H9 (cell line): ENCODE measurements at regions not wholly inside any gene's neighbourhood (a gene's known extent, or its start where the extent isn't known, plus 50 kb on each side); places are given as distances from the start of the nearest gene placed in this dataset.
A peak's percentile ranks its signal among the peaks of the same experiment; 100 is the strongest.

Source experiments
- DNase-seq: peaks from one replicate; pipeline ENCODE4 v3.0.0-alpha.2; 2017
- H2AFZ ChIP-seq: one replicate; pipeline ENCODE4 v1.6.1; 2013; ENCODE audit warnings: mild to moderate bottlenecking, low read length, control low read depth, moderate library complexity
- H2AK5ac ChIP-seq: 2 replicates; pipeline ENCODE4 v1.6.1; 2013; ENCODE audit warnings: low read length, control low read depth, mixed read lengths; ENCODE audit not compliant: insufficient read length
- H2BK120ac ChIP-seq: one replicate; pipeline ENCODE4 v1.6.1; 2013; ENCODE audit warnings: low read depth, mild to moderate bottlenecking, low read length, control low read depth, inconsistent platforms; ENCODE audit not compliant: poor library complexity, severe bottlenecking
- H2BK12ac ChIP-seq: 2 replicates; pipeline ENCODE4 v1.6.1; 2013; ENCODE audit warnings: low read length, control low read depth, mixed read lengths, low read depth; ENCODE audit not compliant: insufficient read length
- H2BK15ac ChIP-seq: 2 replicates; pipeline ENCODE4 v1.6.1; 2013; ENCODE audit warnings: low read depth, low read length, control low read depth
- H2BK20ac ChIP-seq: one replicate; pipeline ENCODE4 v1.6.1; 2013; ENCODE audit warnings: low read depth, mild to moderate bottlenecking, low read length, control low read depth, inconsistent platforms; ENCODE audit not compliant: poor library complexity, severe bottlenecking
- H2BK5ac ChIP-seq: 2 replicates; pipeline ENCODE4 v1.6.1; 2013; ENCODE audit warnings: low read length, control low read depth, mixed read lengths; ENCODE audit not compliant: insufficient read length
- H3K14ac ChIP-seq: 2 replicates; pipeline ENCODE4 v1.6.1; 2013; ENCODE audit warnings: low read length, control low read depth; ENCODE audit not compliant: insufficient read depth
- H3K18ac ChIP-seq: 2 replicates; pipeline ENCODE4 v1.6.1; 2013; ENCODE audit warnings: low read depth, mild to moderate bottlenecking, mixed read lengths, low read length, control low read depth; ENCODE audit not compliant: insufficient read length
- H3K23ac ChIP-seq: 2 replicates; pipeline ENCODE4 v1.6.1; 2013; ENCODE audit warnings: low read length, control low read depth, mixed read lengths, low read depth; ENCODE audit not compliant: insufficient read length
- H3K23me2 ChIP-seq: 2 replicates; pipeline ENCODE4 v1.6.1; 2013; ENCODE audit warnings: low read depth, mild to moderate bottlenecking, mixed read lengths, low read length, control low read depth; ENCODE audit not compliant: insufficient read length, poor library complexity, severe bottlenecking
- H3K27ac ChIP-seq: 2 replicates; pipeline ENCODE4 v1.5.1; 2013; ENCODE audit warnings: low read length, control low read depth, mixed read lengths, low read depth; ENCODE audit not compliant: insufficient read length
- H3K27me3 ChIP-seq: 2 replicates; pipeline ENCODE4 v1.6.1; 2013; ENCODE audit warnings: low read length, control low read depth, inconsistent platforms; ENCODE audit not compliant: insufficient read depth
- H3K4ac ChIP-seq: 2 replicates; pipeline ENCODE4 v1.6.1; 2013; ENCODE audit warnings: low read depth, mild to moderate bottlenecking, control low read depth, inconsistent platforms, low read length, moderate library complexity
- H3K4me1 ChIP-seq: 2 replicates; pipeline ENCODE4 v1.6.1; 2013; ENCODE audit warnings: low read length, control low read depth, inconsistent platforms; ENCODE audit not compliant: insufficient read depth
- H3K4me2 ChIP-seq: 2 replicates; pipeline ENCODE4 v1.6.1; 2013; ENCODE audit warnings: low read length, control low read depth, mixed read lengths; ENCODE audit not compliant: insufficient read length, insufficient read depth
- H3K56ac ChIP-seq: 2 replicates; pipeline ENCODE4 v1.6.1; 2013; ENCODE audit warnings: low read depth, mild to moderate bottlenecking, mixed read lengths, low read length, control low read depth; ENCODE audit not compliant: insufficient read length
- H3K79me1 ChIP-seq: 2 replicates; pipeline ENCODE4 v1.6.1; 2013; ENCODE audit warnings: low read depth, mild to moderate bottlenecking, moderate library complexity, low read length, control low read depth, inconsistent platforms; ENCODE audit not compliant: insufficient read depth, poor library complexity, severe bottlenecking
- H3K79me2 ChIP-seq: 2 replicates; pipeline ENCODE4 v1.6.1; 2013; ENCODE audit warnings: low read length, control low read depth, inconsistent platforms; ENCODE audit not compliant: insufficient read depth
- H3K9ac ChIP-seq: 2 replicates; pipeline ENCODE4 v1.6.1; 2013; ENCODE audit warnings: low read length, control low read depth, mixed read lengths; ENCODE audit not compliant: insufficient read length; ENCODE audit errors: extremely low read depth
- H3K9me3 ChIP-seq: one replicate; pipeline ENCODE4 v1.6.1; 2013; ENCODE audit warnings: low read depth, low read length, inconsistent platforms; ENCODE audit not compliant: control insufficient read depth
- H3T11ph ChIP-seq: one replicate; pipeline ENCODE4 v1.6.1; 2013; ENCODE audit warnings: mild to moderate bottlenecking, low read length, control low read depth, inconsistent platforms
- H4K20me1 ChIP-seq: one replicate; pipeline ENCODE4 v1.6.1; 2013; ENCODE audit not compliant: control insufficient read depth, insufficient read length, insufficient read depth
- H4K5ac ChIP-seq: 2 replicates; pipeline ENCODE4 v1.6.1; 2013; ENCODE audit warnings: low read depth, mild to moderate bottlenecking, mixed read lengths, low read length, control low read depth; ENCODE audit not compliant: insufficient read length
- H4K8ac ChIP-seq: replicated peaks from 2 replicates; pipeline ENCODE4 v1.6.1; 2013; ENCODE audit warnings: low read length, control low read depth, mixed read lengths, low read depth; ENCODE audit not compliant: insufficient read length
- H4K91ac ChIP-seq: 2 replicates; pipeline ENCODE4 v1.6.1; 2013; ENCODE audit warnings: low read depth, mild to moderate bottlenecking, moderate library complexity, mixed read lengths, low read length, control low read depth; ENCODE audit not compliant: insufficient read length
- H3K27ac Mint-ChIP-seq, 3 experiments: 2 replicates in 2 of 3; 3 replicates in 1 of 3; pipeline ENCODE4 v1.8.0; 2020 to 2021; ENCODE audit warnings: mixed read lengths in 3 of 3, mild to moderate bottlenecking in 1 of 3, moderate library complexity in 1 of 3
- H3K27me3 Mint-ChIP-seq: 2 replicates; pipeline ENCODE4 v1.8.0; 2021; ENCODE audit warnings: low read depth, mild to moderate bottlenecking, moderate library complexity, mixed read lengths
- H3K36me3 Mint-ChIP-seq, 3 experiments: 2 replicates in 2 of 3; 3 replicates in 1 of 3; pipeline ENCODE4 v1.8.0; 2020 to 2021; ENCODE audit warnings: low read depth in 3 of 3, mixed read lengths in 3 of 3; ENCODE audit not compliant: insufficient read depth in 1 of 3
- H3K4me1 Mint-ChIP-seq, 2 experiments: 2 replicates each; pipeline ENCODE4 v1.8.0; 2020; ENCODE audit warnings: mixed read lengths in 2 of 2
- H3K4me3 Mint-ChIP-seq, 2 experiments: 2 replicates in 1 of 2; 3 replicates in 1 of 2; pipeline ENCODE4 v1.8.0; 2020 to 2021; ENCODE audit warnings: mild to moderate bottlenecking in 2 of 2, mixed read lengths in 2 of 2, moderate library complexity in 1 of 2
- H3K9me3 Mint-ChIP-seq, 2 experiments: 2 replicates in 1 of 2; 3 replicates in 1 of 2; pipeline ENCODE4 v1.8.0; 2020; ENCODE audit warnings: mild to moderate bottlenecking in 2 of 2, mixed read lengths in 2 of 2, moderate library complexity in 1 of 2
- WGBS: extraction: QIAGEN DNeasy Blood & Tissue Kit; methylation state at CpG from one replicate; pipeline ENCODE4 v1.1.7; 2013; ENCODE audit warnings: missing lambda C conversion rate, low lambda C conversion rate, mixed read lengths; ENCODE audit not compliant: insufficient read length; ENCODE audit errors: extremely low coverage; 5-methylcytosine and 5-hydroxymethylcytosine counted together
- TF ChIP-seq, protein P1 (sequence below): fragments of 200-600 bp; sonication (generic); conservative IDR thresholded peaks from 3 replicates; pipeline ENCODE4 v1.8.0; 2021; ENCODE audit warnings: antibody characterized with exemption, mild to moderate bottlenecking

DNA sequence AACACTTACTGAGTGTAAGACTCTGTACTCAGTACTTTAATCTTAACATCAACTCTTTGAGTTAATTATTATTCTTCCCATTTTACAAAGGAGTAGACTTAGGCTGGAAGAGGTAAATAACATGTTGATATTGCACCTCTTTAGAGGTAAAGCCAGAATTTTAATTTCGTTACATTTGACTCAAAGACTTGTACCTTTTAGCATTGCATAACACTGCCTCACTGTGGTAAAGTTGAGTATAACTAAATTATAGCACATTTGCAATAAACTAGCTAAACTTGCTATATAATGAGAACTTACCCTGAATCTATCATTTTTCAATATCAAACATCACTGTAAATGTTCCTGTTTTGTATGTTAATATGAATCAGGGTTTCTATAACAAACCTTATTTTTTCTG, 218.5 kb downstream of the PRR32 start:
- H4K20me1 ChIP-seq: no peaks in the 10 kb centered on the region
- Mint-ChIP-seq H3K36me3 (no peaks in the 10 kb centered on the region; a peak in 1 of 7 replicates), H3K27me3 (no peaks in the 10 kb centered on the region), H3K4me1 (no peaks in the 10 kb centered on the region), H3K4me3 (no peak overlapping the region), H3K9me3 (peaks cover 2 to 52% of the 10 kb centered on the region in 2 experiments; a peak in 4 of 5 replicates), H3K27ac (no peak overlapping the region)
- no peaks in the 10 kb centered on the region for H3K23me2 ChIP-seq
- H2AFZ ChIP-seq: no peak overlapping the region
- WGBS: no CpG with 5 or more reads among the region's 1 CpG
- H3T11ph ChIP-seq: no peak overlapping the region
- no peak overlapping the region for H4K5ac ChIP-seq
- H2BK20ac ChIP-seq: no peak overlapping the region
- no peak overlapping the region for H4K8ac ChIP-seq
- no peak overlapping the region for H3K23ac ChIP-seq
- no peak overlapping the region for H2AK5ac ChIP-seq
- no peak overlapping the region for H3K18ac ChIP-seq
- no peak overlapping the region for H2BK15ac ChIP-seq
- no peaks in the 10 kb centered on the region for H3K9me3 ChIP-seq
- H4K91ac ChIP-seq: no peak overlapping the region
- no peak overlapping the region for H3K56ac ChIP-seq
- H2BK120ac ChIP-seq: no peak overlapping the region
- no peak overlapping the region for H2BK12ac ChIP-seq
- no peak for DNase-seq
- H3K27me3 ChIP-seq: no peaks in the 10 kb centered on the region
- H3K14ac ChIP-seq: no peak overlapping the region
- no peaks in the 10 kb centered on the region for H3K79me1 ChIP-seq
- no peak overlapping the region for H3K27ac ChIP-seq
- no peak overlapping the region for H3K4ac ChIP-seq
- no peak overlapping the region for H2BK5ac ChIP-seq
- no peak overlapping the region for H3K9ac ChIP-seq
- no peaks in the 10 kb centered on the region for H3K4me1 ChIP-seq
- no peaks in the 10 kb centered on the region for H3K79me2 ChIP-seq
- TF ChIP-seq, protein P1, sequence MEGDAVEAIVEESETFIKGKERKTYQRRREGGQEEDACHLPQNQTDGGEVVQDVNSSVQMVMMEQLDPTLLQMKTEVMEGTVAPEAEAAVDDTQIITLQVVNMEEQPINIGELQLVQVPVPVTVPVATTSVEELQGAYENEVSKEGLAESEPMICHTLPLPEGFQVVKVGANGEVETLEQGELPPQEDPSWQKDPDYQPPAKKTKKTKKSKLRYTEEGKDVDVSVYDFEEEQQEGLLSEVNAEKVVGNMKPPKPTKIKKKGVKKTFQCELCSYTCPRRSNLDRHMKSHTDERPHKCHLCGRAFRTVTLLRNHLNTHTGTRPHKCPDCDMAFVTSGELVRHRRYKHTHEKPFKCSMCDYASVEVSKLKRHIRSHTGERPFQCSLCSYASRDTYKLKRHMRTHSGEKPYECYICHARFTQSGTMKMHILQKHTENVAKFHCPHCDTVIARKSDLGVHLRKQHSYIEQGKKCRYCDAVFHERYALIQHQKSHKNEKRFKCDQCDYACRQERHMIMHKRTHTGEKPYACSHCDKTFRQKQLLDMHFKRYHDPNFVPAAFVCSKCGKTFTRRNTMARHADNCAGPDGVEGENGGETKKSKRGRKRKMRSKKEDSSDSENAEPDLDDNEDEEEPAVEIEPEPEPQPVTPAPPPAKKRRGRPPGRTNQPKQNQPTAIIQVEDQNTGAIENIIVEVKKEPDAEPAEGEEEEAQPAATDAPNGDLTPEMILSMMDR: peak; percentile 67; the same call in 2 of the 3 replicates
- no peak overlapping the region for H3K4me2 ChIP-seq
